OCI-LY3 (cell line): ENCODE measurements at regions not wholly inside any gene's neighbourhood (a gene's known extent, or its start where the extent isn't known, plus 50 kb on each side); places are given as distances from the start of the nearest gene placed in this dataset.

Experiments used
- EZH2phosphoT487 ChIP-seq: fragments of 200-600 bp; shearing (Covaris generic); IDR thresholded peaks from 2 replicates; pipeline ENCODE4 v1.6.1; 2018; ENCODE audit warnings: antibody characterized with exemption, mixed run types, low read depth
- TF ChIP-seq, protein P1 (sequence below): fragments of 200-600, 300-600 bp; sonication (generic); IDR thresholded peaks from 2 replicates; pipeline ENCODE4 v1.5.1; 2014; ENCODE audit warnings: antibody characterized with exemption, low read length, low read depth

GRCh38 chr2:76210551-76210950 lies 499.8 kb upstream of the GCFC2 start:
- TF ChIP-seq, protein P1, sequence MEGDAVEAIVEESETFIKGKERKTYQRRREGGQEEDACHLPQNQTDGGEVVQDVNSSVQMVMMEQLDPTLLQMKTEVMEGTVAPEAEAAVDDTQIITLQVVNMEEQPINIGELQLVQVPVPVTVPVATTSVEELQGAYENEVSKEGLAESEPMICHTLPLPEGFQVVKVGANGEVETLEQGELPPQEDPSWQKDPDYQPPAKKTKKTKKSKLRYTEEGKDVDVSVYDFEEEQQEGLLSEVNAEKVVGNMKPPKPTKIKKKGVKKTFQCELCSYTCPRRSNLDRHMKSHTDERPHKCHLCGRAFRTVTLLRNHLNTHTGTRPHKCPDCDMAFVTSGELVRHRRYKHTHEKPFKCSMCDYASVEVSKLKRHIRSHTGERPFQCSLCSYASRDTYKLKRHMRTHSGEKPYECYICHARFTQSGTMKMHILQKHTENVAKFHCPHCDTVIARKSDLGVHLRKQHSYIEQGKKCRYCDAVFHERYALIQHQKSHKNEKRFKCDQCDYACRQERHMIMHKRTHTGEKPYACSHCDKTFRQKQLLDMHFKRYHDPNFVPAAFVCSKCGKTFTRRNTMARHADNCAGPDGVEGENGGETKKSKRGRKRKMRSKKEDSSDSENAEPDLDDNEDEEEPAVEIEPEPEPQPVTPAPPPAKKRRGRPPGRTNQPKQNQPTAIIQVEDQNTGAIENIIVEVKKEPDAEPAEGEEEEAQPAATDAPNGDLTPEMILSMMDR, result no peak
- no peak for TF ChIP-seq EZH2phosphoT487
